OCI-LY1 (cell line): ENCODE measurements at regions not wholly inside any gene's neighbourhood (a gene's known extent, or its start where the extent isn't known, plus 50 kb on each side); places are given as distances from the start of the nearest gene placed in this dataset.

Experiments
- H2AFZ ChIP-seq: fragments of 200-600 bp; sonication (generic), shearing (Covaris generic); 2 replicates; pipeline ENCODE4 v1.6.0; 2014; ENCODE audit warnings: antibody characterized with exemption, mild to moderate bottlenecking, low read length
- H3F3A ChIP-seq: fragments of 200-600 bp; sonication (generic), shearing (Covaris generic); 2 replicates; pipeline ENCODE4 v1.6.0; 2014; ENCODE audit warnings: mild to moderate bottlenecking, antibody characterized with exemption, low read length, moderate library complexity; ENCODE audit not compliant: insufficient read depth
- H3K27ac ChIP-seq: fragments of 200-600 bp; sonication (generic); 2 replicates; pipeline ENCODE4 v1.5.1; 2014; ENCODE audit warnings: low read length, mixed run types, mild to moderate bottlenecking, low read depth; ENCODE audit not compliant: poor library complexity, severe bottlenecking
- H3K27me3 ChIP-seq: fragments of 200-600 bp; sonication (generic); 2 replicates; pipeline ENCODE4 v1.6.0; 2014; ENCODE audit warnings: antibody characterized with exemption, mild to moderate bottlenecking, low read length, moderate library complexity; ENCODE audit not compliant: insufficient read depth
- H3K36me3 ChIP-seq: fragments of 200-600 bp; sonication (generic); 2 replicates; pipeline ENCODE4 v1.6.1; 2014; ENCODE audit warnings: mild to moderate bottlenecking, antibody characterized with exemption, low read length, moderate library complexity, mixed read lengths; ENCODE audit not compliant: insufficient read depth
- H3K4me1 ChIP-seq: fragments of 200-600 bp; sonication (generic); 2 replicates; pipeline ENCODE4 v1.5.1; 2014; ENCODE audit warnings: mild to moderate bottlenecking, low read length, moderate library complexity; ENCODE audit not compliant: insufficient read depth, severe bottlenecking
- H3K4me2 ChIP-seq: fragments of 200-600 bp; sonication (generic), shearing (Covaris generic); 2 replicates; pipeline ENCODE4 v1.6.1; 2014; ENCODE audit warnings: low read length
- H3K4me3 ChIP-seq: fragments of 200-600 bp; sonication (generic); 2 replicates; pipeline ENCODE4 v1.5.1; 2014; ENCODE audit warnings: low read length, low read depth, mild to moderate bottlenecking, mixed read lengths; ENCODE audit not compliant: poor library complexity, severe bottlenecking
- H3K79me2 ChIP-seq: fragments of 200-600 bp; shearing (Covaris generic); 2 replicates; pipeline ENCODE4 v1.6.1; 2016; ENCODE audit warnings: mixed run types, low read length, mixed read lengths; ENCODE audit not compliant: insufficient read depth
- H3K9ac ChIP-seq: fragments of 200-600 bp; sonication (generic), shearing (Covaris generic); 2 replicates; pipeline ENCODE4 v1.6.1; 2014; ENCODE audit warnings: mild to moderate bottlenecking, low read length, mixed read lengths
- H3K9me2 ChIP-seq: fragments of 200-600 bp; sonication (generic), shearing (Covaris generic); 2 replicates; pipeline ENCODE4 v1.6.1; 2014; ENCODE audit warnings: low read depth, mild to moderate bottlenecking, low read length, mixed read lengths
- H3K9me3 ChIP-seq: fragments of 200-600 bp; shearing (Covaris generic); 2 replicates; pipeline ENCODE4 v1.6.1; 2014; ENCODE audit warnings: low read length, mixed read lengths
- H4K20me1 ChIP-seq: fragments of 200-600 bp; sonication (generic), shearing (Covaris generic); 2 replicates; pipeline ENCODE4 v1.6.0; 2016; ENCODE audit warnings: mild to moderate bottlenecking, low read length; ENCODE audit not compliant: insufficient read depth
- EZH2 ChIP-seq: fragments of 200-600 bp; sonication (generic), shearing (Covaris generic); IDR thresholded peaks from 2 replicates; pipeline ENCODE4 v1.8.0; 2017; ENCODE audit warnings: borderline replicate concordance, mixed run types, mild to moderate bottlenecking, antibody characterized with exemption, low read length, moderate library complexity, mixed read lengths
- TF ChIP-seq, protein P1 (sequence below): fragments of 200-600 bp; sonication (generic), shearing (Covaris generic); IDR thresholded peaks from 2 replicates; pipeline ENCODE4 v1.5.1; 2017; ENCODE audit warnings: mild to moderate bottlenecking, antibody characterized with exemption, low read length, moderate library complexity, mixed read lengths

DNA sequence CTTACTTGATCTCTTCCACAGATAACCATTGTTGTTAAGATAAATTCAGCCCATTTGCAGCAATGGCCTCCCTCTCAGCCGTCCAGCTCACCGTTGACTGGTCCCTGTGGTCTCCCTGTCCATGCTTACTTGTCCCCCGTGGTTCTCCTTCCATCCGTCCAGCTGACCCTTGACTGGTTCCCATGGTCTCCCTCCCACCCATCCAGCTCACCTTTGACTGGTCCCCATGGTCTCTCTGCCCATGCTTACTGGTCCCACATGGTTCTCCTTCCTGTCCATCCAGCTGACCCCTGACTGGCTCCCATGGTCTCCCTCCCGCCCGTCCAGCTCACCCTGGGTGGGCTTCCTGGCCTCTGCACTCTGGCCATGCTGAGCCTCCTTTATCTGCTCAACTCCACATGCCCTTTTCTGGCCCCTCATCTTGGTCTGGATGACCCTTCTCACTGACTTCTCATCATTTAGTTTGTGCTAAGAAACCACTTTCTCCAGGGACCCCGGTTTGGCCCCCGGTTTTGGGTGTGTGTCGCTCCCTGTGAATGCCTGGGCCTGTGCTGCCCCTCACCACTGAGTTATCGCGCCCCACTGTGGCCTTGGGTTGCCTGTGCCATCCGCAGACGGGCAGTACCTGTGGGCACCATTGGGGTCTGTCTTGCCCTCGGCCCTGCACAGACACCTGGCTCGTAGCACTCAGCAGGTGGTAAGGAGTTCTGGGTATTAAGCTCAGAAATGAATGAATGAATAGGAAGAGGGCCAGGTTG, 146.4 kb downstream of the ERMARD start:
- no peaks in the 10 kb centered on the region for H3K9me2 ChIP-seq
- no peak overlapping the region for H3K4me2 ChIP-seq
- H3K4me3 ChIP-seq, result no peak overlapping the region
- H2AFZ ChIP-seq, result no peak overlapping the region
- H3K4me1 ChIP-seq, result no peaks in the 10 kb centered on the region
- H3F3A ChIP-seq, result no peaks in the 10 kb centered on the region
- no peaks in the 10 kb centered on the region for H4K20me1 ChIP-seq
- no peaks in the 10 kb centered on the region for H3K36me3 ChIP-seq
- no peaks in the 10 kb centered on the region for H3K9me3 ChIP-seq
- no peaks in the 10 kb centered on the region for H3K27me3 ChIP-seq
- no peaks in the 10 kb centered on the region for H3K79me2 ChIP-seq
- TF ChIP-seq, protein P1, sequence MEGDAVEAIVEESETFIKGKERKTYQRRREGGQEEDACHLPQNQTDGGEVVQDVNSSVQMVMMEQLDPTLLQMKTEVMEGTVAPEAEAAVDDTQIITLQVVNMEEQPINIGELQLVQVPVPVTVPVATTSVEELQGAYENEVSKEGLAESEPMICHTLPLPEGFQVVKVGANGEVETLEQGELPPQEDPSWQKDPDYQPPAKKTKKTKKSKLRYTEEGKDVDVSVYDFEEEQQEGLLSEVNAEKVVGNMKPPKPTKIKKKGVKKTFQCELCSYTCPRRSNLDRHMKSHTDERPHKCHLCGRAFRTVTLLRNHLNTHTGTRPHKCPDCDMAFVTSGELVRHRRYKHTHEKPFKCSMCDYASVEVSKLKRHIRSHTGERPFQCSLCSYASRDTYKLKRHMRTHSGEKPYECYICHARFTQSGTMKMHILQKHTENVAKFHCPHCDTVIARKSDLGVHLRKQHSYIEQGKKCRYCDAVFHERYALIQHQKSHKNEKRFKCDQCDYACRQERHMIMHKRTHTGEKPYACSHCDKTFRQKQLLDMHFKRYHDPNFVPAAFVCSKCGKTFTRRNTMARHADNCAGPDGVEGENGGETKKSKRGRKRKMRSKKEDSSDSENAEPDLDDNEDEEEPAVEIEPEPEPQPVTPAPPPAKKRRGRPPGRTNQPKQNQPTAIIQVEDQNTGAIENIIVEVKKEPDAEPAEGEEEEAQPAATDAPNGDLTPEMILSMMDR, result no peak
- TF ChIP-seq EZH2, result no peak
- no peak overlapping the region for H3K27ac ChIP-seq
- no peak overlapping the region for H3K9ac ChIP-seq

DNA sequence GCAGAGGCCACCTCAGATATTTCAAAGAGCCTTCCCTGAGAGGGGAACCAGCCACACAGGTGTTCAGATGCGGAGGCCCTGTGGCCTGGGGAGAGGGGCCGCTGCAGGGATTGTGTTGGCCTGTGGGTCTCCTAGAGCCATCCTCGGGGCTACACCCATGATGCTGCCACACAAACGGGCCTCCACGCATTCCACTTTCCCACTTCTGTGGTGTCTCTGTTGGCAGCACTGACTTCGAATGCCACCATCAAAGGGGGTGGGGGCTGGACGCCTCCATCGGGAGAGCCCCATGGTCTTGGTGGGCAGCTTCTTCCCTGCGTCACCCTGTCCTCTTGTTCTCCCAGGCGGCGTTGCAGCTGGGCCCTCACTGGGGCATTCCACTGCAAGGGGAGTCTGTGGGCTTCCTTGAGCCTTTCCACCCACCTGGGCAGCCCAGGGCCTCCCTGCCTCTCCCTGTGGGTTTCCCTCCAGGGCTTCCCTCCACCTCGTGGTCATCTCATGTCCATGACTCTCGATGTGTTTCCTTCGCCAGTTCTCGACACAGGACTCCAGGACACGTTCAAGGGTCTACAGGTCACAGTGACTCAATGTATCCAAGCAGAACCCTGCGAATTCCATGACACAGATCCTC, 145.5 kb downstream of the ERMARD start:
- Histone ChIP-seq H3K9ac (no peak overlapping the region), H3K27me3 (no peaks in the 10 kb centered on the region), H3K9me2 (no peaks in the 10 kb centered on the region), H4K20me1 (no peaks in the 10 kb centered on the region), H3K79me2 (no peaks in the 10 kb centered on the region), H3F3A (no peaks in the 10 kb centered on the region), H3K4me1 (no peaks in the 10 kb centered on the region), H3K9me3 (no peaks in the 10 kb centered on the region), H3K36me3 (no peaks in the 10 kb centered on the region), H2AFZ (no peak overlapping the region), H3K27ac (no peak overlapping the region), H3K4me3 (no peak overlapping the region), H3K4me2 (no peak overlapping the region)
- TF ChIP-seq, protein P1, result no peak
- TF ChIP-seq EZH2, result no peak

DNA sequence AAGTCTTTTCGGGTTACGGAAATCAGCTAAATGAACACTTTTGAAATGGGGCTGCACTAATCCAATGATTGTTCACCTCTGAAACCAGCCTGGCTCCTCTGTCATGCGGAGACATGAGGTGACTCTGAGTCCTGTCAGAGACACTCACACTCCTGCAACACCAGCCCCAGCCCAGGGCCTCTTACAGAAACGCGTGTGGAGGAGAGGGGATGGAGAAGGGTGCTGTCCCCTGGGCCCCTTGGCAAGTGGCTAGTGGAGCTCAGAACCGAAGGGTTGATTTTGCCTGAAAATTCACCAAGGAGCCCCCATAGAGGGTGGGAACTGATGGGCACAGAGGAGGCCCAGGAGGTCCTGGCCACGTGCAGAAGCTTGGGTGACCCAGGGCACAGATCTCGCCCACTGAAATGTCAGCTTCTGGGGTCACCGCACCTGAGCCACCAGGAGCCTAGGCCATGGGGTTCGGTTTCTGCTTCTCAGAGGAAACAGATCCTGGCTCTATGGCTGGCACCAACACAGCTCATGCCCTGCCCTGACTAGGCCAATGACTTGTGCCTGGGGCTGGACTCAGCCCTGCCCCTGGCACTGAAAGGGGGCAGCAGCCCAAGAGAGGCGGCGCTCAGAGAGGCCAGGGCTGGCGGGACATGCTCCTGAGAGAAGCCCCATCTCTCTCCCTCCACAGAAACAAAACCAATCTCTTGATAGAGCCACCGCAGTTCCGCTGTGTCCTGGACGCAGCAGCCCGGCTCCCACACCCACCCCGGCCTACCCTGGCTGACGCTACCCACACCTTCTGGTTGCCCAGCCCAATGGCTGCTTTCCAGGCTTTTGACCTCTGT, 144.7 kb downstream of the ERMARD start:
- H4K20me1 ChIP-seq, result no peaks in the 10 kb centered on the region
- no peaks in the 10 kb centered on the region for H3K79me2 ChIP-seq
- no peak overlapping the region for H3K4me2 ChIP-seq
- H3K4me3 ChIP-seq, result no peak overlapping the region
- no peaks in the 10 kb centered on the region for H3K4me1 ChIP-seq
- H3K27me3 ChIP-seq, result no peaks in the 10 kb centered on the region
- no peak overlapping the region for H3K27ac ChIP-seq
- no peaks in the 10 kb centered on the region for H3K9me3 ChIP-seq
- no peaks in the 10 kb centered on the region for H3K9me2 ChIP-seq
- H2AFZ ChIP-seq, result no peak overlapping the region
- H3F3A ChIP-seq, result no peaks in the 10 kb centered on the region
- H3K9ac ChIP-seq, result no peak overlapping the region
- no peaks in the 10 kb centered on the region for H3K36me3 ChIP-seq
- TF ChIP-seq, protein P1, result no peak
- no peak for TF ChIP-seq EZH2
